ENCODE measurements at regions not wholly inside any gene's neighbourhood (a gene's known extent, or its start where the extent isn't known, plus 50 kb on each side); places are given as distances from the start of the nearest gene placed in this dataset.

- Histone ChIP-seq H3K9me3 (ENCODE audit: control insufficient read depth, low read length) (no peaks in the 10 kb centered on the region), H3K27ac (ENCODE audit: low read depth, low read length, severe bottlenecking) (no peak overlapping the region), H3K36me3 (ENCODE audit: control insufficient read depth, insufficient read depth, low read length) (no peaks in the 10 kb centered on the region), H3K4me3 (ENCODE audit: extremely low read depth, insufficient read depth, low read length, poor library complexity, severe bottlenecking) (no peak overlapping the region), H3K4me1 (ENCODE audit: control insufficient read depth, insufficient read depth, low read length, poor library complexity, severe bottlenecking) (peaks cover 8% of the 10 kb centered on the region)
- WGBS, 2 experiments (ENCODE audit: insufficient coverage in 2 of 2): 87 to 91% methylated on average over 7 of the region's 7 CpGs
These were observed 318.4 kb downstream of the DHX15 start for GRCh38 chr4:24265989-24266388.

- H3K4me3 ChIP-seq (ENCODE audit: extremely low read depth, insufficient read depth, low read length, poor library complexity, severe bottlenecking): no peak overlapping the region
These were observed 321.7 kb downstream of the DHX15 start for GRCh38 chr4:24262616-24263015.

GRCh38 chr4:24262084-24262483, 322.3 kb downstream of the DHX15 start:
- no peaks in the 10 kb centered on the region for H3K9me3 ChIP-seq (ENCODE audit: control insufficient read depth, low read length)
- WGBS, 2 experiments (ENCODE audit: insufficient coverage in 2 of 2): 51 to 100% methylated on average over 1 to 5 of the region's 6 CpGs
- no peak overlapping the region for H3K4me3 ChIP-seq (ENCODE audit: extremely low read depth, insufficient read depth, low read length, poor library complexity, severe bottlenecking)
- peaks cover 8% of the 10 kb centered on the region for H3K4me1 ChIP-seq (ENCODE audit: control insufficient read depth, insufficient read depth, low read length, poor library complexity, severe bottlenecking)
- H3K36me3 ChIP-seq (ENCODE audit: control insufficient read depth, insufficient read depth, low read length): no peaks in the 10 kb centered on the region
- no peak overlapping the region for H3K27ac ChIP-seq (ENCODE audit: low read depth, low read length, severe bottlenecking)

More at GRCh38 chr4:24262616-24263015, 321.7 kb downstream of the DHX15 start:
- 85 to 90% methylated on average over 3 of the region's 4 CpGs for WGBS, 2 experiments (ENCODE audit: insufficient coverage in 2 of 2)
- no peaks in the 10 kb centered on the region for H3K9me3 ChIP-seq (ENCODE audit: control insufficient read depth, low read length)
- no peak overlapping the region for H3K27ac ChIP-seq (ENCODE audit: low read depth, low read length, severe bottlenecking)
- no peaks in the 10 kb centered on the region for H3K36me3 ChIP-seq (ENCODE audit: control insufficient read depth, insufficient read depth, low read length)
- peaks cover 8% of the 10 kb centered on the region for H3K4me1 ChIP-seq (ENCODE audit: control insufficient read depth, insufficient read depth, low read length, poor library complexity, severe bottlenecking)

DNA sequence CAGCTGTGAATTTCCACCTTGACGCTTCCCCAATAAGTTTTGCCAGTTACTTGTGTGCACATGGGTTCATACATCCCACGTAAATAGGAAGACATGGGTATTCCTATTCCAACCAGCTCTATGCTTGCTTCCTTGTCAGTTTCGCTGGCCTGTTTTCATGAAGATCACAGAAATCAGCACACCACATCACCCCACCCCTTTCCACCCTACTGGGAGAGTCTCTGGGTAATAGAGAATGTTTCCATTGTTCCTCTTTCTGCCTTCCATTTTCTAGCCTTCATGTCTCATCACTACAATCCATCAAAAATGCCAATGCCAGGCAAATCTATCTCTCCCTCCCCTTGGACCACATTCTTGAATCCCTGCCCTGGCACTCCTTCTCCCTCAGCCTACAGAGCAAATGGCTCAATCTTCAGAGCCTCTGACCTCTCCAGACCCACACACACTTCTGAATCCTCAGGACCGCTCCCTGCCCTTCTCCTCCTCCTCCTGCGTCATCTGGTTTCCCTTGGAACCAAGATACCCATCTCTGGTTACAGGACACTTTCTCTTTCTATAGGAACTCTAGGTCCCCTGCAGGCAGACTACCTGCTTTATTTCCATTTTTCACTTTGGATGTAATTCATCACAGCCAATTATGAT, 323.3 kb downstream of the DHX15 start:
- Histone ChIP-seq H3K4me3 (ENCODE audit: extremely low read depth, insufficient read depth, low read length, poor library complexity, severe bottlenecking) (no peak overlapping the region), H3K4me1 (ENCODE audit: control insufficient read depth, insufficient read depth, low read length, poor library complexity, severe bottlenecking) (peaks cover 8% of the 10 kb centered on the region), H3K27ac (ENCODE audit: low read depth, low read length, severe bottlenecking) (no peak overlapping the region), H3K9me3 (ENCODE audit: control insufficient read depth, low read length) (no peaks in the 10 kb centered on the region), H3K36me3 (ENCODE audit: control insufficient read depth, insufficient read depth, low read length) (no peaks in the 10 kb centered on the region)
- WGBS, 2 experiments (ENCODE audit: insufficient coverage in 2 of 2): 74 to 80% methylated on average over 3 to 4 of the region's 5 CpGs

DNA sequence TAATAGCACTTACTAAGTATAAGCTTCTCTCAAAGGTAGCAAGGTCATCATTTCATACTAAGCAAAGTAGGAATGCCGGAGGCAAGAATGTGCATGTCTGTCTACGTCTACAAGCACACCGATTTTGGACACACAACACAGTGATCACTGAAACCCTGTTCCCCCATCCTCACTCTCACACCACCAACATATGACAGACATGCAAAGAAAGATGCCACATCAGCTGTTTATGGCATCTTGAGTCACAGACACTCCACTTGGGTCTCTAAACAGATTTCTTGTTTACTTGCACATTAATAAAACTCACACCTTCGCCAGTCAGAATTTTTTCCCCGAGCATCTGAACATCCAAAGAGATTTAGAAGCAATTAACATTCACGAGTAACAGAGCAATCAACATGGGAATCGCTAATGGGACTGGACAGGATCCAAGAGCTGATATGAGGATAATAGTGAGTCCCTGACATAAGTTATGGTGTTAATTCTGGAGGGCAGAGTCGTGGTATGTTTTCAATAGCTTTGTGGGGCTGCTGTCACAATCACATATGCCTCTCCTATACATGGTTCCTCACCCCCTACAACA, 324.1 kb downstream of the DHX15 start:
- no peak overlapping the region for H3K27ac ChIP-seq (ENCODE audit: low read depth, low read length, severe bottlenecking)
- 78 to 81% methylated on average over 6 to 7 of the region's 8 CpGs for WGBS, 2 experiments (ENCODE audit: insufficient coverage in 2 of 2)
- no peaks in the 10 kb centered on the region for H3K36me3 ChIP-seq (ENCODE audit: control insufficient read depth, insufficient read depth, low read length)
- H3K9me3 ChIP-seq (ENCODE audit: control insufficient read depth, low read length): no peaks in the 10 kb centered on the region
- H3K4me1 ChIP-seq (ENCODE audit: control insufficient read depth, insufficient read depth, low read length, poor library complexity, severe bottlenecking): peaks cover 8% of the 10 kb centered on the region
- H3K4me3 ChIP-seq (ENCODE audit: extremely low read depth, insufficient read depth, low read length, poor library complexity, severe bottlenecking): no peak overlapping the region

- Histone ChIP-seq H3K9me3 (ENCODE audit: control insufficient read depth, low read length) (no peaks in the 10 kb centered on the region), H3K36me3 (ENCODE audit: control insufficient read depth, insufficient read depth, low read length) (no peaks in the 10 kb centered on the region), H3K27ac (ENCODE audit: low read depth, low read length, severe bottlenecking) (no peak overlapping the region), H3K4me3 (ENCODE audit: extremely low read depth, insufficient read depth, low read length, poor library complexity, severe bottlenecking) (no peak overlapping the region), H3K4me1 (ENCODE audit: control insufficient read depth, insufficient read depth, low read length, poor library complexity, severe bottlenecking) (peaks cover 4% of the 10 kb centered on the region)
- WGBS, 2 experiments (ENCODE audit: insufficient coverage in 2 of 2): 24 to 35% methylated on average over 3 to 4 of the region's 5 CpGs
These were observed 327.8 kb downstream of the DHX15 start for GRCh38 chr4:24256547-24256946.

DNA sequence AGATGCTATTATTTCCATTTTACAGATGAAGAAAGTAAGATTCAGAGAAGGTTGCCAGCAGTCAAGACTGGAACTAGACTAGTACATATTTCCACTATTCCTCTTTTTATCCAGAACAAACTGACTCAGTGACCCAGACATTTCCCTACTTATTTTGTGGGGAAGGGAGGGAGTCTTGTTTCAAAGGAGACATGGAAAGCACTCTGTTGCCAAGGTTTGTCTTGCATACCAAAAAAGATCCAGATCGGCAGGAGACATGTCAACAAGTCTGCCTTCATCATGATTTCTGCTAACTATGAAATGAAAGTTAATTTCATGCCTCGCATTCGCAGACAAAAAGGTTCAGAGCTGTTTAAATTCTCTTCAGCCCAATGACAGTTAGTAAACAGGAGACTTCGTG, 328.3 kb downstream of the DHX15 start:
- WGBS, 2 experiments (ENCODE audit: insufficient coverage in 2 of 2): 61 to 85% methylated on average over 3 of the region's 4 CpGs
- Histone ChIP-seq H3K4me3 (ENCODE audit: extremely low read depth, insufficient read depth, low read length, poor library complexity, severe bottlenecking) (no peak overlapping the region), H3K27ac (ENCODE audit: low read depth, low read length, severe bottlenecking) (no peak overlapping the region), H3K9me3 (ENCODE audit: control insufficient read depth, low read length) (no peaks in the 10 kb centered on the region), H3K36me3 (ENCODE audit: control insufficient read depth, insufficient read depth, low read length) (no peaks in the 10 kb centered on the region), H3K4me1 (ENCODE audit: control insufficient read depth, insufficient read depth, low read length, poor library complexity, severe bottlenecking) (peaks cover 1% of the 10 kb centered on the region)

GRCh38 chr4:24252121-24252520, 332.2 kb downstream of the DHX15 start:
- 50 to 70% methylated on average over 1 of the region's 2 CpGs for WGBS, 2 experiments (ENCODE audit: insufficient coverage in 2 of 2)
- H3K36me3 ChIP-seq (ENCODE audit: control insufficient read depth, insufficient read depth, low read length): no peaks in the 10 kb centered on the region

DNA sequence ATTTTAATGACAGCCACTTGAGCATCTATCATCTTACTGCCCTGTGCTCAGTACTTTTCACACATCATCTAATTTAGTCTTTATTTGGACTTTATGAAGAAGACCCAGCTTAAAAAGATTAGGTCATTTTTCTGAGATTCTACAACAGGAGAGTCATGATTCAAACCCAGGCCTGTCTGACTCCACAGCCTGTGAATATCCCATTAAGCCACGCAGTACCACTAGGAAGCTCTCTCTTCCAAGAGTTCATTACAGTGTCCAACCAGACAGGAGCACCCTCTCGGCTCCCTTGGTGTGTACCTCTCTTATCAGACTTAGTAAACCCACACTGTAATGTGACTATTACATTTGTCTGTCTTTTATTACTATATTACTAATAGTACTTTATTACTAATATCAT, 332.8 kb downstream of the DHX15 start:
- Histone ChIP-seq H3K36me3 (ENCODE audit: control insufficient read depth, insufficient read depth, low read length) (no peaks in the 10 kb centered on the region), H3K27ac (ENCODE audit: low read depth, low read length, severe bottlenecking) (no peak overlapping the region), H3K4me1 (ENCODE audit: control insufficient read depth, insufficient read depth, low read length, poor library complexity, severe bottlenecking) (no peaks in the 10 kb centered on the region), H3K4me3 (ENCODE audit: extremely low read depth, insufficient read depth, low read length, poor library complexity, severe bottlenecking) (no peak overlapping the region), H3K9me3 (ENCODE audit: control insufficient read depth, low read length) (no peaks in the 10 kb centered on the region)
- 88 to 100% methylated on average over 1 of the region's 2 CpGs for WGBS, 2 experiments (ENCODE audit: insufficient coverage in 2 of 2)

More at GRCh38 chr4:24252121-24252520, 332.2 kb downstream of the DHX15 start:
- no peak overlapping the region for H3K27ac ChIP-seq (ENCODE audit: low read depth, low read length, severe bottlenecking)
- no peaks in the 10 kb centered on the region for H3K4me1 ChIP-seq (ENCODE audit: control insufficient read depth, insufficient read depth, low read length, poor library complexity, severe bottlenecking)
- no peaks in the 10 kb centered on the region for H3K9me3 ChIP-seq (ENCODE audit: control insufficient read depth, low read length)
- H3K4me3 ChIP-seq (ENCODE audit: extremely low read depth, insufficient read depth, low read length, poor library complexity, severe bottlenecking): no peak overlapping the region

- Histone ChIP-seq H3K9me3 (ENCODE audit: control insufficient read depth, low read length) (no peaks in the 10 kb centered on the region), H3K36me3 (ENCODE audit: control insufficient read depth, insufficient read depth, low read length) (no peaks in the 10 kb centered on the region), H3K27ac (ENCODE audit: low read depth, low read length, severe bottlenecking) (no peak overlapping the region), H3K4me3 (ENCODE audit: extremely low read depth, insufficient read depth, low read length, poor library complexity, severe bottlenecking) (no peak overlapping the region), H3K4me1 (ENCODE audit: control insufficient read depth, insufficient read depth, low read length, poor library complexity, severe bottlenecking) (no peaks in the 10 kb centered on the region)
- 90 to 97% methylated on average over 4 to 5 of the region's 5 CpGs for WGBS, 2 experiments (ENCODE audit: insufficient coverage in 2 of 2)
These were observed 334.4 kb downstream of the DHX15 start for GRCh38 chr4:24249972-24250371.

Measured in mesodermal cell (in vitro differentiated cells).